Skin epidermis (tissue), 12 donors: ENCODE measurements at regions not wholly inside any gene's neighbourhood (a gene's known extent, or its start where the extent isn't known, plus 50 kb on each side); places are given as distances from the start of the nearest gene placed in this dataset.
"Not testable (repeated sequence)": the region's sequence is repeated elsewhere in the genome, so short reads cannot be mapped to it uniquely, and the experiment has no call there.

Experiments
- H3K27ac ChIP-seq, 21 experiments: fragments of 200-600 bp; sonication (generic) in 11 of 21; one replicate each; pipeline ENCODE4 v1.5.0; 2020; ENCODE audit warnings: mild to moderate bottlenecking in 3 of 21, inconsistent platforms in 2 of 21, moderate library complexity in 2 of 21
- H3K4me3 ChIP-seq, 7 experiments: fragments of 200-600 bp; sonication (generic) in 2 of 7; one replicate each; pipeline ENCODE4 v1.5.0; 2020; ENCODE audit warnings: inconsistent platforms in 2 of 7, mild to moderate bottlenecking in 2 of 7, moderate library complexity in 1 of 7

DNA sequence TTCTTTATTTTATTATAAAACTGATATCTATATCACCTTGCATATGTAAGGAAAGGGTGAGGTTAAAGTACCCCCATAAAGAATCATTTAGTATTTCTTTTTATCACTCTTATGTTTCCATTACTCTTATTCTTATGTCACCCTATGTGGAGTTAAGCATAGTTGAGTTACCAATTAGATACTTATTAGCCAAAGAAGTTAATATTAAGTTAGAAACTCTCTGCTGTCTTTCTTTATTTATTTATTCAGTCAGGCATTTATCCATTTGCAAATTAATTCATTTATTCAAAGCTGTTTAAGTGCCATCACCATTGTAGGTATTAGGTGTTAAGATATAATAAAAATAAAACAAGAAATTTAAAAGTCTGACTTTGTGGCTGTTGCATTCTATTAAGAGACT, 1279.1 kb upstream of the CITED2 start:
- Histone ChIP-seq H3K27ac (no peak overlapping the region), H3K4me3 (no peak overlapping the region)

GRCh38 chr6:140649502-140649901, 1275.1 kb upstream of the CITED2 start:
- H3K27ac ChIP-seq, H3K4me3 ChIP-seq: not testable (repeated sequence)

GRCh38 chr6:140647322-140647721, 1272.9 kb upstream of the CITED2 start:
- H3K4me3 ChIP-seq, H3K27ac ChIP-seq: not testable (repeated sequence)

DNA sequence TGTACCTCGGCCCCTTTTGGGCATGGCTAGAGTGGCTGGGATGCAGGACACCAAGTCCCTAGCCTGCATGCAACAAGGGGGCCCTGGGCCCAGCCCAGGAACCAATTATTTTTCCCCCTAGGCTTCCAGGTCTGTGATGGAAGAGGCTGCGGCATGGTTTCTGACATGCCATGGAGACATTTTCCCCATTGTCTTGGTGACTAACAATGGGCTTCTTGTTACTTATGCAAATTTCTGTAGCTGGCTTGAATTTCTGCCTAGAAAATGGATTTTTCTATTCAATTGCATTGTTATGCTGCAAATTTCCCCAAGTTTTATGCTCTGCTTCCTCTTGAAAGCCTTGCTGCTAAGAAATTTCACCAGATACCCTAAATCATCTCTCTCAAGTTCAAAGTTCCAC, 1269.6 kb upstream of the CITED2 start:
- H3K4me3 ChIP-seq, result no peak overlapping the region
- H3K27ac ChIP-seq, result no peak overlapping the region

- Histone ChIP-seq H3K4me3 (no peak overlapping the region), H3K27ac (no peak overlapping the region)
These were observed 1267.0 kb upstream of the CITED2 start for GRCh38 chr6:140641412-140641811.

DNA sequence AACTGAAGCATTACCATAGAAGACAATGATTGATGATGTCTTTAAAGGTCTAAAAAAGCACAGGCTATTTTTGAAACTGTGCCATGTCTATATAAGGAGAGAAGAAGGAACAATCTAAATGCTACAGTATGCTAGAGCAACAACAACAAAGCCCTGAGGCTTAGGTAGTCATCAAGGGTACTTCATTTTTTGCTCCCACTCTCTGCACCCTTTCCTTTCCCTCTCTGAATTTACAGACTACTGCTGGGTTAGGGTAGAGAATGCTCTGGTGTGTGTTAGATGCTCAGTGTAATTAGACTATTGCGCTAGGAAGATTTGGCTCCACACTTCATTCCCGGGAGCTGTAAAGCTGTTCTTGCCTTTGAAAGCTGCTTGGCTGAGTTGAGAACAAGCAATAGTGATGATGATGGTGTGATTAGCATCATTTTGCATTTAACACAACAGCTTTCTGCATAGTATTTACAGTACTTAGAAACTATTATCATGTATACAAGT, 1262.5 kb upstream of the CITED2 start:
- Histone ChIP-seq H3K27ac (no peak overlapping the region), H3K4me3 (no peak overlapping the region)

- Histone ChIP-seq H3K27ac (no peak overlapping the region), H3K4me3 (no peak overlapping the region)
These were observed 1261.9 kb upstream of the CITED2 start for GRCh38 chr6:140636271-140636907.

GRCh38 chr6:140627002-140627401, 1252.6 kb upstream of the CITED2 start:
- no peak overlapping the region for H3K4me3 ChIP-seq
- no peak overlapping the region for H3K27ac ChIP-seq

DNA sequence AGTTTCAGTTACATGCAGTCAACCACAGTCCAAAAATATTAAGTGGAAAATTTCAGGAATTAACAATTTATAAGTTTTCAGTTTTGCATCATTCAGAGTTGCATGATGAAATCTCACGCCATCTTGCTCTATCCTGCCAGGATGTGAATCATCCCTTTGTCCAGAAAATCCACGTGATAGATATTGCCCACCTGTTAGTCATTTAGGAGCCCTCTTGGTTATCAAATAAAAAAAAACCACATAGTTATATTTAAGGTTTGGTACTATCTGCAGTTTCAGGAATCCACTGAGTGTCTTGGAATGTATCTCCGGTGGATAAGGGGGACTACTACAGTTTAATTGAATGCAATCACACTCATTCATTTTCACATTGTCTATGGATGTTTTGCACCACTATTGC, 1249.0 kb upstream of the CITED2 start:
- no peak overlapping the region for H3K4me3 ChIP-seq

DNA sequence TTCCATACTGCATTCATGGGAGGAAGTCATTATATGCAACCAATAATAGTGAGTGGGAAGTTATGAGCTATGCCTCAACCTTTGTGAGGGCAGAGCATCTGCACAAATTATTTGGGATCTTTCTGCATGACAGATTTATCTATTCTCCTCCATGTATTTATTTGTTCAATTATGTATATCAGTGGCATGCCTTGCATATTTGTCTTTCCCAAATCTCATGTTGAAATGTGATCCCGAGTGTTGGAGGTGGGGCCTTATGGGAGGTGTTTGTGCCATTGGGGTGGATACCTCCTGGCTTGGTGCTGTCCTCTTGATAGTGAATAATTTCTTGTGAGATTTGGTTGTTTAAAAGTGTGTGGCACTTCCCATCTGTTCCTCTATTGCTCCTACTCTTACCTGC, 1246.0 kb upstream of the CITED2 start:
- no peak overlapping the region for H3K4me3 ChIP-seq

More for the DNA sequence above, 1249.0 kb upstream of the CITED2 start:
- H3K27ac ChIP-seq, result no peak overlapping the region

DNA sequence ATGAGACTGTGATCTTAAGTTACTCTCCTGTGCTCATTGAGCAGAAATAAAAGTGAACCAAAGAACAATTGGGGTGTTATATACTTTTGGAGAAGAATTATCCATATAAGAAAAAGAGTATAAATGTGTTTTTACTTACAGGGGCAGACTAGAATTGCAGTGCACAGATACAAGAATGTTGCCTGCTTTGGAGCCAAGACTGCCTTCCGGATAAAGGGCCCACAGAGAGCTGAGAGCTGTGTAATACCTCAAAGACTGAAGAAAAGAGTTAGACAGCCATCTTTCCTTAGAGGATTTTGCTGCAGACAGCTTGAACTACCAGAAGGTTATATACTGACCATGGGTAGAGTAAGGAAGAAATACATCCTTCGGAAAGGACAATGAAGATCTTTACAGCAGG, 1235.5 kb upstream of the CITED2 start:
- Histone ChIP-seq H3K27ac (no peak overlapping the region), H3K4me3 (no peak overlapping the region)

More for the DNA sequence above, 1246.0 kb upstream of the CITED2 start:
- H3K27ac ChIP-seq, result no peak overlapping the region

DNA sequence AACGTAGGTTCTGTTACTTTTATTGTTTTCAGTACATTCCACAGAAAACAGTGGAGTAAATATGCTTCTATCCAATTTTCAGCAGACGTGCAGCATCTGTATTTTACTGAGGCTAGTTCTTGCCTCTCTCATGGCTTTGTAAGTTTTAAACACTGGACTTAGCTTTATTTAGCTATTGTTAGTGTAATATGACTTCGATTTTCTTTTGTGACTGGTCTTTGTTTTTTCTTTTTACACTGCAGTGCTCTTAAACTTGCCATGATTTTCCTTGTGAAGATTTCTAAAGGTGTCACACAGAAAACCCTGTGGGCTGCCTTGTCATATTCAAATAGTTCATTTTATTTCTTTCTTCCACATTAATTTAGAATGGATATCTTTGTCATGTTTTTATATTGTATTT, 1234.9 kb upstream of the CITED2 start:
- no peak overlapping the region for H3K27ac ChIP-seq
- H3K4me3 ChIP-seq, result no peak overlapping the region

DNA sequence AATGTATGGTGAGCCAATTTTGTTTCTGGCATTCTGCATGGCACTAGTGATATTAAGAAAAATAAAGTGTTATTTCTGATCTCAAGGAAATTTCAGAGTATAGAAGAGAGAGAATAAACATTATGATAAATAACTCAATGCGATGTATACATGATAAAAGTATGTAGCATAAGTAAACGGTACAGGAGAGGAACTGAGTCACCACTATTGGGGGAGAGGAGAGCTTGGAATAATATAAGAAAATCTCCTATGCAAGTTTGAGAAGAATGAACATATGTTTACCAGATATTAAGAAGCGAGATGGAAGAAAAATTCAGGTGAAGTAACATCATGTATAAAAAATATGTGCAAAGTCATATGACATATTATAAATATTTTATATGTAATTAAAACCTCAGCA, 1230.3 kb upstream of the CITED2 start:
- H3K27ac ChIP-seq, result no peak overlapping the region
- no peak overlapping the region for H3K4me3 ChIP-seq

- Histone ChIP-seq H3K4me3 (no peak overlapping the region), H3K27ac (no peak overlapping the region)
These were observed 1228.2 kb upstream of the CITED2 start for GRCh38 chr6:140602431-140603248.

DNA sequence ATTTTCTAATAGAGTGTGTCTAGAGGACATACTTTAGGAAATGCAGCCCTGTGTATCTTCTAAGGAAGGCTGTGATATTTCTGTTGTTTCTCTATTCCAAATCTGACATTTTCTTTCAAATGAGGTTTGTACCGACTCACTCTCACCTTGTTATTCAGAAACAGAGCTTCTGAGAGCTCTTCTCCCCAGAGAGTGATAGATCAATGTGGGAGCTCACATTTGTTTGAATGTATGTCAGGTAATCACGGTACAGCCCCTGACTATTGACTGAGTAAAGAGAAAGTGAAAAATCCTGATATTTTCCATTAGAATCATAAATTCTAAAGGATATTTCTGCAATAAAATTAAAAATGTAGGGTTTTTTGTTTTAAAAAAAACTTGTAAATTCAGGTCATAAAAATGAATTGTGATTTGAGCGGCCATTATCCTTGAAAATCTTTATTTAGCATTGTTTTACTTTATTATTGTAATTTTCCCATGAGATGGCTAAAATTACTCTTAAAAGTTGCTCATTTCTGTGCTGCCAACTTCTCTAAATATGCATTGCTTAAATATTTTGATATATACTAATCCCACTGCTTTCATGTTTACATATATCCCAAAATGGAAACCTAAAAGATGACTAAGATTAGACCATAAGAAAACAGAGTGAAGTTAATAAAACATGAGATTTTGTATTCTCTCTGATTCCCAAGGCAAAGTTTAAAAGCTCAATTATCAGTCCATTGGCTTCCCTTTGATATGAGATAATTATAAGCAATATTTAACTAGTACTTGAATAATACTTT, 1226.8 kb upstream of the CITED2 start:
- H3K27ac ChIP-seq, result no peak overlapping the region

DNA sequence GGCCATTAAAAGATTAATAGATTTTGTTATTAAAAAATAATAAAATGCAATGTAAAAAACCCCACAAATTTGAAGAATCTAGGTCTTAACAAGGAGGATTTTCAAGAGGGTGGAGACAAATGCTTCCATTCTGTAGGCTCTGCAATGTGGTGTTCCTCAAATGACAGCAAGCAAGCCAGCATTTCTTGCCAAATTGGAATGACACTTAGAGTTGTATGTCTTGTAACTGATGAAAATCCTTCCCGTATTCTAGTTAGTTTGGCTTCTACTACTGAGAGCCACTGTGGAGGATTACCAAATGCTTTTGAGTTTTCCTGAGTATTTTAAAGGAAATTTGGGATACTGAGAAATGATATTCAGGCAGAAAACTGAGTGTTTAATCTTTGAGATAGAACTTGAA, 1225.5 kb upstream of the CITED2 start:
- H3K4me3 ChIP-seq, result no peak overlapping the region
- H3K27ac ChIP-seq, result no peak overlapping the region

More for the DNA sequence above, 1226.8 kb upstream of the CITED2 start:
- H3K4me3 ChIP-seq, result no peak overlapping the region

DNA sequence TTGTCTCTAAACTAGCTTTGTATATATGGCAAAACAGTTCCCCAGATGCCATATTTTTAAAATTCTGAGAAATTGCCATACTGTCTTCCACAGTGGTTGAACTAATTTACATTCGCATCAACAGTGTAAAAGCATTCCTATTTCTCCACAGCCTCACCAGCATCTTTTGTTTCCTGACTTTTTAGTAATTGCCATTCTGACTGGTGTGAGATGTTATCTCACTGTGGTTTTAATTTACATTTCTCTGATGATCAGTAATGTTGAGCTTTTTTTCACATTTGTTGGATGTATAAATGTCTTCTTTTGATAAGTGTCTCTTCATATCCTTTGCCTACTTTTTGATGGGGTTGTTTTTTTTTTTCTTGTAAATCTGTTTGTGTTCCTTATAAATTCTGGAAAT, 1222.7 kb upstream of the CITED2 start:
- Histone ChIP-seq H3K4me3 (no peak overlapping the region), H3K27ac (no peak overlapping the region)

GRCh38 chr6:140594806-140595128, 1220.3 kb upstream of the CITED2 start:
- Histone ChIP-seq H3K27ac (no peak overlapping the region), H3K4me3 (no peak overlapping the region)

- Histone ChIP-seq H3K4me3 (no peak overlapping the region), H3K27ac (no peak overlapping the region)
These were observed 1218.4 kb upstream of the CITED2 start for GRCh38 chr6:140592877-140593276.

DNA sequence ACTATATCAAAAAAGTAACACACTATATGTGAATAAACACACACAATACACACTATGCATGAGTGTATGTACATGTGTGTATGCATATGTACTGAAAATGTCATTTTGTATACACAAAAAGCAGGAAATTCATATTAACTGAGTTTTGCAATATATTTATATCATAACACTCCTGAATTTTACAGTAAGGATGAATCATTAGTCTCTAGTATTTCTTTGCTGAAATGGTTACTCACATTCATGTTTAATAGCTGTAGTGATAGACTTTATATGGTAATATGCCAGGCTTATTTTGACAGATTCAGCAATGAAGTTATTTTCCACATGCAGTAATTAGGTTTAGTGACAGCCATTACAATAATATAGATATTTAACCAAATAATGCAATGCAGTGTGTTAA, 1216.2 kb upstream of the CITED2 start:
- Histone ChIP-seq H3K4me3 (no peak overlapping the region), H3K27ac (no peak overlapping the region)
